Liver (tissue), 8 donors: ENCODE measurements at regions not wholly inside any gene's neighbourhood (a gene's known extent, or its start where the extent isn't known, plus 50 kb on each side); places are given as distances from the start of the nearest gene placed in this dataset.

ENCODE experiments used
- DNase-seq: peaks from one replicate; pipeline ENCODE4 v3.0.0-alpha.2; 2017; ENCODE audit warnings: low spot score
- H3K27ac ChIP-seq, 2 donors: one replicate each; pipeline ENCODE4 v1.7.0; 2013; ENCODE audit warnings: inconsistent platforms in 2 of 2, low read length in 2 of 2, control low read depth in 1 of 2, low read depth in 1 of 2, mild to moderate bottlenecking in 1 of 2
- H3K27me3 ChIP-seq, 4 donors: one replicate each; pipeline versions ENCODE4 v1.6.1 to v1.7.0; 2013; ENCODE audit warnings: low read length in 3 of 4, inconsistent platforms in 1 of 4, mild to moderate bottlenecking in 1 of 4, moderate library complexity in 1 of 4; ENCODE audit not compliant: control insufficient read depth in 4 of 4, insufficient read depth in 4 of 4
- H3K36me3 ChIP-seq, 4 donors: one replicate each; pipeline versions ENCODE4 v1.6.1 to v1.7.0; 2013; ENCODE audit warnings: low read length in 3 of 4, mild to moderate bottlenecking in 3 of 4, low read depth in 1 of 4, moderate library complexity in 1 of 4; ENCODE audit not compliant: control insufficient read depth in 4 of 4, insufficient read depth in 3 of 4
- H3K4me1 ChIP-seq, 4 donors: one replicate each; pipeline versions ENCODE4 v1.6.1 to v1.7.0; 2013; ENCODE audit warnings: low read length in 3 of 4, mild to moderate bottlenecking in 3 of 4, moderate library complexity in 1 of 4; ENCODE audit not compliant: control insufficient read depth in 4 of 4, insufficient read depth in 4 of 4
- H3K4me3 ChIP-seq, 3 donors: one replicate each; pipeline versions ENCODE4 v1.6.1 to v1.7.0; 2013; ENCODE audit warnings: low read length in 3 of 3, control low read depth in 1 of 3, low read depth in 1 of 3, mild to moderate bottlenecking in 1 of 3
- H3K9ac ChIP-seq, 2 donors: one replicate each; pipeline ENCODE4 v1.7.0; 2013; ENCODE audit warnings: low read length in 2 of 2, mild to moderate bottlenecking in 2 of 2, moderate library complexity in 2 of 2, control low read depth in 1 of 2, low read depth in 1 of 2
- H3K9me3 ChIP-seq, 4 donors: one replicate each; pipeline versions ENCODE4 v1.6.1 to v1.7.0; 2013; ENCODE audit warnings: low read length in 3 of 4; ENCODE audit not compliant: control insufficient read depth in 4 of 4
- EGR1 ChIP-seq, 2 donors: IDR thresholded peaks; 2 replicates each; pipeline ENCODE4 v1.6.1; 2016 to 2018; ENCODE audit warnings: antibody characterized with exemption in 2 of 2, low read depth in 2 of 2
- FOXA1 ChIP-seq: IDR thresholded peaks from 2 replicates; pipeline ENCODE4 v1.6.1; 2016; ENCODE audit warnings: antibody characterized with exemption
- FOXA2 ChIP-seq: IDR thresholded peaks from 2 replicates; pipeline ENCODE4 v1.6.1; 2016; ENCODE audit warnings: antibody characterized with exemption
- GABPA ChIP-seq, 2 donors: IDR thresholded peaks in 1 of 2; conservative IDR thresholded peaks in 1 of 2; 2 replicates each; pipeline ENCODE4 v1.6.1; 2016; ENCODE audit warnings: antibody characterized with exemption in 2 of 2, mild to moderate bottlenecking in 1 of 2, moderate library complexity in 1 of 2
- HNF4G ChIP-seq: IDR thresholded peaks from 2 replicates; pipeline ENCODE4 v1.6.1; 2016; ENCODE audit warnings: antibody characterized with exemption
- JUND ChIP-seq, 2 donors: IDR thresholded peaks; 2 replicates each; pipeline ENCODE4 v1.6.1; 2016; ENCODE audit warnings: antibody characterized with exemption in 2 of 2
- NR2F2 ChIP-seq: IDR thresholded peaks from 2 replicates; pipeline ENCODE4 v1.6.1; 2016; ENCODE audit warnings: antibody characterized with exemption
- RAD21 ChIP-seq, 2 donors: IDR thresholded peaks; 2 replicates each; pipeline ENCODE4 v1.6.1; 2016; ENCODE audit warnings: antibody characterized with exemption in 2 of 2, mild to moderate bottlenecking in 2 of 2
- RXRA ChIP-seq, 2 donors: IDR thresholded peaks; 2 replicates each; pipeline ENCODE4 v1.6.1; 2017 to 2018; ENCODE audit warnings: antibody characterized with exemption in 2 of 2, mild to moderate bottlenecking in 1 of 2
- SP1 ChIP-seq: IDR thresholded peaks from 2 replicates; pipeline ENCODE4 v1.6.1; 2018; ENCODE audit warnings: antibody characterized with exemption, mild to moderate bottlenecking
- TAF1 ChIP-seq: conservative IDR thresholded peaks from 2 replicates; pipeline ENCODE4 v1.6.1; 2016; ENCODE audit warnings: antibody characterized with exemption, mild to moderate bottlenecking
- YY1 ChIP-seq: IDR thresholded peaks from 2 replicates; pipeline ENCODE4 v1.6.1; 2016; ENCODE audit warnings: antibody characterized with exemption, mild to moderate bottlenecking
- WGBS: extraction: QIAGEN DNeasy Blood & Tissue Kit; methylation state at CpG from one replicate; pipeline ENCODE4 v1.1.7; 2013; 5-methylcytosine and 5-hydroxymethylcytosine counted together
- TF ChIP-seq, protein P1 (sequence below): fragments of 150-350 bp; IDR thresholded peaks from 2 replicates; pipeline ENCODE4 v1.5.1; 2017; ENCODE audit warnings: improper control_type of control experiment, low read depth, low read length; ENCODE audit not compliant: missing input control
- TF ChIP-seq, protein P2 (sequence below): IDR thresholded peaks from 2 replicates; pipeline ENCODE4 v1.6.1; 2016; ENCODE audit warnings: antibody characterized with exemption
- TF ChIP-seq, protein P3 (sequence below): IDR thresholded peaks from 2 replicates; pipeline ENCODE4 v1.6.1; 2016; ENCODE audit warnings: antibody characterized with exemption, mild to moderate bottlenecking
- TF ChIP-seq, protein P4 (sequence below): IDR thresholded peaks from 2 replicates; pipeline ENCODE4 v1.6.1; 2016; ENCODE audit warnings: antibody characterized with exemption
- donor health status: healthy.
- donor health status: healthy.
- donor health status: healthy.
- donor health status: healthy.
- donor health status: healthy.

DNA sequence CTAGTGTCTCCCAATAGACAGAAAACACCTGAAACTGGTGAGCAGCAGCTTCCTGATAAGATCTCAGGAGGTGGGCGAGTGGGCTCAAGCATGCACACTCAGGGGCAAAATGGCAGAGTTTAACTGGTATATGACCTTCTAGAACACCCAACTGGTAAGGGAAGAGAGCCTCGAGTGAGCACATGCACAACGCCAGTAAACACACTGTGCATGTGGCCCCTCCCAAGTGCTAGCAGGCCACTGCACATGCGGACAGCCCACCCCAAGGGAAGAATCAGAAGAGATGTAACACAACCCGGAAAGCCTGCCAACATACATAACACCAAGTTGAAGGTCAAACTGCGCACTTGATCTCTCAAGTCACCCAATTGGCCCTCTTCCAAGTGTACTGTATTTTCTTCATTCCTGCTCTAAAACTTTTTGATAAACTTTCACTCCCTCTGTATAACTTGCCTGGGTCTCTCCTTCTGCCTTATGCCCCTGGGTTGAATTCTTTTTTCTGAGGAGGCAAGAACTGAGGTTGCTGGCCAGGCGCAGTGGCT lies 138.2 kb downstream of the GLUL start:
- TF ChIP-seq, protein P1, sequence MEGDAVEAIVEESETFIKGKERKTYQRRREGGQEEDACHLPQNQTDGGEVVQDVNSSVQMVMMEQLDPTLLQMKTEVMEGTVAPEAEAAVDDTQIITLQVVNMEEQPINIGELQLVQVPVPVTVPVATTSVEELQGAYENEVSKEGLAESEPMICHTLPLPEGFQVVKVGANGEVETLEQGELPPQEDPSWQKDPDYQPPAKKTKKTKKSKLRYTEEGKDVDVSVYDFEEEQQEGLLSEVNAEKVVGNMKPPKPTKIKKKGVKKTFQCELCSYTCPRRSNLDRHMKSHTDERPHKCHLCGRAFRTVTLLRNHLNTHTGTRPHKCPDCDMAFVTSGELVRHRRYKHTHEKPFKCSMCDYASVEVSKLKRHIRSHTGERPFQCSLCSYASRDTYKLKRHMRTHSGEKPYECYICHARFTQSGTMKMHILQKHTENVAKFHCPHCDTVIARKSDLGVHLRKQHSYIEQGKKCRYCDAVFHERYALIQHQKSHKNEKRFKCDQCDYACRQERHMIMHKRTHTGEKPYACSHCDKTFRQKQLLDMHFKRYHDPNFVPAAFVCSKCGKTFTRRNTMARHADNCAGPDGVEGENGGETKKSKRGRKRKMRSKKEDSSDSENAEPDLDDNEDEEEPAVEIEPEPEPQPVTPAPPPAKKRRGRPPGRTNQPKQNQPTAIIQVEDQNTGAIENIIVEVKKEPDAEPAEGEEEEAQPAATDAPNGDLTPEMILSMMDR, result no peak
- TF ChIP-seq FOXA2, result no peak
- no peaks in the 10 kb centered on the region for H3K36me3 ChIP-seq
- peaks cover 0 to 9% (median 1%) of the 10 kb centered on the region in 4 donors for H3K4me1 ChIP-seq
- 88% methylated on average over 7 of the region's 7 CpGs for WGBS
- H3K9ac ChIP-seq, result no peak overlapping the region
- H3K4me3 ChIP-seq, result no peak overlapping the region
- no peaks in the 10 kb centered on the region for H3K9me3 ChIP-seq
- H3K27ac ChIP-seq, result no peak overlapping the region
- DNase-seq, result no peak
- H3K27me3 ChIP-seq, result no peaks in the 10 kb centered on the region

DNA sequence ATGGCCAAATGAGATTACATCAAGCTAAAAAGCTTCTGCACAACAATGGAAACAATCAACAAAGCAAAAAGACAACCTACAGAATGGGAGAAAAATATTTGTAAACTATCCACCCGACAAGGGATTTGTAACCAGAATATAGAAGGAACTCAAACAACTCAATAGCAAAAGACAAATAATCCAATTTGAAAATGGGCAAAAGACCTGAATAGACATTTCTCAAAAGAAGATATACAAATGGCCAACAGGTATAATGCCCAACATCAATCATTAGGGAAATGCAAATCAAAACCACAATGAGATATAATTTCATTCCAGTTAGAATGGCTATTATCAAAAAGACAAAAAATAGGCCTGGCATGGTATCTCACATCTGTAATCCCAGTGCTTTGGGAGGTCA lies 140.0 kb downstream of the GLUL start:
- no peaks in the 10 kb centered on the region for H3K36me3 ChIP-seq
- no peak overlapping the region for H3K27ac ChIP-seq
- no peak overlapping the region for H3K4me3 ChIP-seq
- no peaks in the 10 kb centered on the region for H3K9me3 ChIP-seq
- TF ChIP-seq, protein P2, sequence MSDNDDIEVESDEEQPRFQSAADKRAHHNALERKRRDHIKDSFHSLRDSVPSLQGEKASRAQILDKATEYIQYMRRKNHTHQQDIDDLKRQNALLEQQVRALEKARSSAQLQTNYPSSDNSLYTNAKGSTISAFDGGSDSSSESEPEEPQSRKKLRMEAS, result no peak
- TF ChIP-seq JUND (IDR thresholded peaks at IDR 0.05) (no peak), YY1 (no peak), TAF1 (no peak), GABPA (IDR thresholded peaks at IDR 0.05 in 1 of 2, conservative IDR thresholded peaks at IDR 0.05 in 1 of 2) (no peak), FOXA1 (no peak), RAD21 (IDR thresholded peaks at IDR 0.05) (no peak), HNF4G (no peak), NR2F2 (no peak), SP1 (no peak), EGR1 (IDR thresholded peaks at IDR 0.05; ENCODE audit: low read depth in 2 of 2) (no peak), RXRA (IDR thresholded peaks at IDR 0.05) (no peak)
- TF ChIP-seq, protein P3, sequence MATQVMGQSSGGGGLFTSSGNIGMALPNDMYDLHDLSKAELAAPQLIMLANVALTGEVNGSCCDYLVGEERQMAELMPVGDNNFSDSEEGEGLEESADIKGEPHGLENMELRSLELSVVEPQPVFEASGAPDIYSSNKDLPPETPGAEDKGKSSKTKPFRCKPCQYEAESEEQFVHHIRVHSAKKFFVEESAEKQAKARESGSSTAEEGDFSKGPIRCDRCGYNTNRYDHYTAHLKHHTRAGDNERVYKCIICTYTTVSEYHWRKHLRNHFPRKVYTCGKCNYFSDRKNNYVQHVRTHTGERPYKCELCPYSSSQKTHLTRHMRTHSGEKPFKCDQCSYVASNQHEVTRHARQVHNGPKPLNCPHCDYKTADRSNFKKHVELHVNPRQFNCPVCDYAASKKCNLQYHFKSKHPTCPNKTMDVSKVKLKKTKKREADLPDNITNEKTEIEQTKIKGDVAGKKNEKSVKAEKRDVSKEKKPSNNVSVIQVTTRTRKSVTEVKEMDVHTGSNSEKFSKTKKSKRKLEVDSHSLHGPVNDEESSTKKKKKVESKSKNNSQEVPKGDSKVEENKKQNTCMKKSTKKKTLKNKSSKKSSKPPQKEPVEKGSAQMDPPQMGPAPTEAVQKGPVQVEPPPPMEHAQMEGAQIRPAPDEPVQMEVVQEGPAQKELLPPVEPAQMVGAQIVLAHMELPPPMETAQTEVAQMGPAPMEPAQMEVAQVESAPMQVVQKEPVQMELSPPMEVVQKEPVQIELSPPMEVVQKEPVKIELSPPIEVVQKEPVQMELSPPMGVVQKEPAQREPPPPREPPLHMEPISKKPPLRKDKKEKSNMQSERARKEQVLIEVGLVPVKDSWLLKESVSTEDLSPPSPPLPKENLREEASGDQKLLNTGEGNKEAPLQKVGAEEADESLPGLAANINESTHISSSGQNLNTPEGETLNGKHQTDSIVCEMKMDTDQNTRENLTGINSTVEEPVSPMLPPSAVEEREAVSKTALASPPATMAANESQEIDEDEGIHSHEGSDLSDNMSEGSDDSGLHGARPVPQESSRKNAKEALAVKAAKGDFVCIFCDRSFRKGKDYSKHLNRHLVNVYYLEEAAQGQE, result no peak
- TF ChIP-seq, protein P4, sequence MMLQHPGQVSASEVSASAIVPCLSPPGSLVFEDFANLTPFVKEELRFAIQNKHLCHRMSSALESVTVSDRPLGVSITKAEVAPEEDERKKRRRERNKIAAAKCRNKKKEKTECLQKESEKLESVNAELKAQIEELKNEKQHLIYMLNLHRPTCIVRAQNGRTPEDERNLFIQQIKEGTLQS, result no peak
- TF ChIP-seq, protein P1, result no peak
- no peaks in the 10 kb centered on the region for H3K27me3 ChIP-seq
- H3K4me1 ChIP-seq, result peaks cover 0 to 9% (median 1%) of the 10 kb centered on the region in 4 donors
- WGBS, result 94% methylated on average over 1 of the region's 1 CpG
- no peak overlapping the region for H3K9ac ChIP-seq
- DNase-seq, result no peak
